Upper lobe of left lung (tissue), 6 donors: ENCODE measurements at regions not wholly inside any gene's neighbourhood (a gene's known extent, or its start where the extent isn't known, plus 50 kb on each side); places are given as distances from the start of the nearest gene placed in this dataset.

ENCODE experiments used
- ATAC-seq, 2 donors: fragments of 200-7000 bp; cut with Tn5 transposase; one replicate each; pipeline ENCODE4 v1.9.1; 2022; ENCODE audit warnings: mild to moderate bottlenecking in 2 of 2, moderate library complexity in 2 of 2; ENCODE audit not compliant: low FRiP score in 2 of 2
- DNase-seq, 2 donors: peaks; one replicate each; pipeline ENCODE4 v3.0.0-alpha.2; 2019 to 2020
- H3K27ac ChIP-seq, 4 donors: fragments of 200-600 bp; sonication (generic); one replicate each; pipeline ENCODE4 v1.5.1; 2016 to 2019
- H3K27me3 ChIP-seq, 4 donors: fragments of 200-600 bp; sonication (generic); one replicate each; pipeline ENCODE4 v1.5.1; 2017 to 2019
- H3K36me3 ChIP-seq, 4 donors: fragments of 200-600 bp; sonication (generic); one replicate each; pipeline ENCODE4 v1.5.1; 2016 to 2019
- H3K4me1 ChIP-seq, 4 donors: fragments of 200-600 bp; sonication (generic); one replicate each; pipeline ENCODE4 v1.5.1; 2018 to 2019
- H3K4me3 ChIP-seq, 4 donors: fragments of 200-600 bp; sonication (generic); one replicate each; pipeline ENCODE4 v1.5.1; 2017 to 2019; ENCODE audit warnings: mild to moderate bottlenecking in 2 of 4, moderate library complexity in 1 of 4
- H3K9me3 ChIP-seq, 4 donors: fragments of 200-600 bp; sonication (generic); one replicate each; pipeline ENCODE4 v1.5.1; 2018 to 2019
- CTCF ChIP-seq, 6 experiments: fragments of 450-650 bp in 4 of 6; fragments of 200-600 bp in 2 of 6; sonication (generic) in 2 of 6; IDR thresholded peaks; one replicate each; pipeline ENCODE4 v1.5.1; 2016 to 2019; ENCODE audit warnings: antibody characterized with exemption in 6 of 6
- EP300 ChIP-seq, 4 donors: sonication (generic); formaldehyde crosslinking; IDR thresholded peaks; one replicate each; pipeline ENCODE4 v1.5.1; 2017; ENCODE audit warnings: antibody characterized with exemption in 4 of 4, control low read depth in 2 of 4
- POLR2A ChIP-seq, 4 donors: fragments of 450-650 bp; IDR thresholded peaks; one replicate each; pipeline ENCODE4 v1.5.1; 2016 to 2017; ENCODE audit warnings: antibody characterized with exemption in 4 of 4, mild to moderate bottlenecking in 2 of 4
- POLR2AphosphoS5 ChIP-seq, 2 donors: sonication (generic); formaldehyde crosslinking; IDR thresholded peaks; one replicate each; pipeline ENCODE4 v1.5.1; 2017; ENCODE audit warnings: antibody characterized with exemption in 2 of 2
- WGBS, 2 donors: methylation state at CpG; one replicate each; pipeline ENCODE4 v1.1.5; 2017 to 2018; 5-methylcytosine and 5-hydroxymethylcytosine counted together
- donor health status: DM: no; HTN: no; CAD: no; lungs with moderate emphysema.
- donor health status: DM: no; HTN: yes; CAD: no; lungs with severe emphysema.

GRCh38 chr3:96017556-96017955 is 796.8 kb upstream of the EPHA6 start:
- Histone ChIP-seq H3K27me3 (no peaks in the 10 kb centered on the region), H3K4me3 (no peak overlapping the region), H3K36me3 (no peaks in the 10 kb centered on the region), H3K4me1 (no peaks in the 10 kb centered on the region), H3K27ac (no peak overlapping the region), H3K9me3 (no peaks in the 10 kb centered on the region)
- DNase-seq (no peak), ATAC-seq (no peak)
- TF ChIP-seq EP300 (IDR thresholded peaks at IDR 0.05), result no peak
- TF ChIP-seq POLR2A (IDR thresholded peaks at IDR 0.05), result no peak
- TF ChIP-seq POLR2AphosphoS5 (IDR thresholded peaks at IDR 0.05), result no peak
- no peak for TF ChIP-seq CTCF (IDR thresholded peaks at IDR 0.05)
- WGBS, 2 donors, result 71 to 87% methylated on average over 3 of the region's 3 CpGs

GRCh38 chr3:96022676-96023075 is 791.7 kb upstream of the EPHA6 start:
- Histone ChIP-seq H3K27me3 (no peaks in the 10 kb centered on the region), H3K36me3 (no peaks in the 10 kb centered on the region), H3K9me3 (no peaks in the 10 kb centered on the region), H3K4me1 (no peaks in the 10 kb centered on the region), H3K27ac (no peak overlapping the region), H3K4me3 (no peak overlapping the region)
- 62 to 74% methylated on average over 2 of the region's 2 CpGs for WGBS, 2 donors
- DNase-seq (no peak), ATAC-seq (no peak)
- no peak for TF ChIP-seq CTCF (IDR thresholded peaks at IDR 0.05)
- TF ChIP-seq POLR2A (IDR thresholded peaks at IDR 0.05), result no peak
- no peak for TF ChIP-seq EP300 (IDR thresholded peaks at IDR 0.05)
- TF ChIP-seq POLR2AphosphoS5 (IDR thresholded peaks at IDR 0.05), result no peak

- Histone ChIP-seq H3K27me3 (no peaks in the 10 kb centered on the region), H3K27ac (no peak overlapping the region), H3K4me1 (no peaks in the 10 kb centered on the region), H3K4me3 (no peak overlapping the region), H3K36me3 (no peaks in the 10 kb centered on the region), H3K9me3 (no peaks in the 10 kb centered on the region)
- ATAC-seq (no peak), DNase-seq (no peak)
- 76 to 80% methylated on average over 2 of the region's 2 CpGs for WGBS, 2 donors
- TF ChIP-seq POLR2A (IDR thresholded peaks at IDR 0.05) (no peak), CTCF (IDR thresholded peaks at IDR 0.05) (no peak), EP300 (IDR thresholded peaks at IDR 0.05) (no peak), POLR2AphosphoS5 (IDR thresholded peaks at IDR 0.05) (no peak)
Observed at GRCh38 chr3:96027718-96028117, 786.7 kb upstream of the EPHA6 start.

GRCh38 chr3:96039632-96040031 is 774.8 kb upstream of the EPHA6 start:
- ATAC-seq (no peak), DNase-seq (no peak)
- no peaks in the 10 kb centered on the region for H3K27me3 ChIP-seq

More at GRCh38 chr3:96039632-96040031, 774.8 kb upstream of the EPHA6 start:
- Histone ChIP-seq H3K27ac (no peak overlapping the region), H3K4me3 (no peak overlapping the region), H3K36me3 (no peaks in the 10 kb centered on the region), H3K4me1 (no peaks in the 10 kb centered on the region), H3K9me3 (no peaks in the 10 kb centered on the region)
- TF ChIP-seq CTCF (IDR thresholded peaks at IDR 0.05) (no peak), POLR2A (IDR thresholded peaks at IDR 0.05) (no peak), EP300 (IDR thresholded peaks at IDR 0.05) (no peak), POLR2AphosphoS5 (IDR thresholded peaks at IDR 0.05) (no peak)
